Liver (tissue), 3 donors: ENCODE measurements at regions not wholly inside any gene's neighbourhood (a gene's known extent, or its start where the extent isn't known, plus 50 kb on each side); places are given as distances from the start of the nearest gene placed in this dataset.

ENCODE experiments used
- ATF3 ChIP-seq: IDR thresholded peaks from 2 replicates; pipeline ENCODE4 v1.6.1; 2016; ENCODE audit warnings: antibody characterized with exemption
- CTCF ChIP-seq: fragments of 150-350 bp; IDR thresholded peaks from 2 replicates; pipeline ENCODE4 v1.5.1; 2017; ENCODE audit warnings: improper control_type of control experiment, low read depth, low read length; ENCODE audit not compliant: missing input control
- JUND ChIP-seq, 2 donors: IDR thresholded peaks; 2 replicates each; pipeline ENCODE4 v1.6.1; 2016; ENCODE audit warnings: antibody characterized with exemption in 2 of 2
- MAX ChIP-seq: IDR thresholded peaks from 2 replicates; pipeline ENCODE4 v1.6.1; 2016; ENCODE audit warnings: antibody characterized with exemption
- NR2F2 ChIP-seq: IDR thresholded peaks from 2 replicates; pipeline ENCODE4 v1.6.1; 2016; ENCODE audit warnings: antibody characterized with exemption
- RAD21 ChIP-seq, 2 donors: IDR thresholded peaks; 2 replicates each; pipeline ENCODE4 v1.6.1; 2016; ENCODE audit warnings: antibody characterized with exemption in 2 of 2, mild to moderate bottlenecking in 2 of 2
- RXRA ChIP-seq, 2 donors: IDR thresholded peaks; 2 replicates each; pipeline ENCODE4 v1.6.1; 2017 to 2018; ENCODE audit warnings: antibody characterized with exemption in 2 of 2, mild to moderate bottlenecking in 1 of 2
- SP1 ChIP-seq: IDR thresholded peaks from 2 replicates; pipeline ENCODE4 v1.6.1; 2018; ENCODE audit warnings: antibody characterized with exemption, mild to moderate bottlenecking
- TAF1 ChIP-seq: conservative IDR thresholded peaks from 2 replicates; pipeline ENCODE4 v1.6.1; 2016; ENCODE audit warnings: antibody characterized with exemption, mild to moderate bottlenecking
- YY1 ChIP-seq: IDR thresholded peaks from 2 replicates; pipeline ENCODE4 v1.6.1; 2016; ENCODE audit warnings: antibody characterized with exemption, mild to moderate bottlenecking
- donor health status: healthy.
- donor health status: healthy.

GRCh38 chr1:110285316-110285715 lies 53.9 kb upstream of the RBM15 start:
- TF ChIP-seq CTCF, result no peak
- TF ChIP-seq RAD21 (IDR thresholded peaks at IDR 0.05), result no peak
- no peak for TF ChIP-seq RXRA (IDR thresholded peaks at IDR 0.05)
- TF ChIP-seq YY1, result no peak
- TF ChIP-seq MAX, result no peak
- no peak for TF ChIP-seq NR2F2
- no peak for TF ChIP-seq TAF1
- no peak for TF ChIP-seq SP1
- TF ChIP-seq ATF3, result no peak
- TF ChIP-seq JUND (IDR thresholded peaks at IDR 0.05), result no peak
